T follicular helper cell (primary cell): ENCODE measurements at regions not wholly inside any gene's neighbourhood (a gene's known extent, or its start where the extent isn't known, plus 50 kb on each side); places are given as distances from the start of the nearest gene placed in this dataset.
"Not testable (repeated sequence)": the region's sequence is repeated elsewhere in the genome, so short reads cannot be mapped to it uniquely, and the experiment has no call there.

ENCODE experiments used
- DNase-seq: peaks from one replicate; pipeline ENCODE4 v3.0.0-alpha.2; 2020; ENCODE audit warnings: low read depth

GRCh38 chr17:6893382-6894205 lies 62.1 kb upstream of the TEKT1 start:
- no peak for DNase-seq

- no peak for DNase-seq
These were observed 62.6 kb upstream of the TEKT1 start for GRCh38 chr17:6894206-6894528.

- no peak for DNase-seq
These were observed 69.6 kb upstream of the TEKT1 start for GRCh38 chr17:6901086-6901485.

- DNase-seq: no peak
These were observed 71.9 kb upstream of the TEKT1 start for GRCh38 chr17:6903326-6903900.

DNA sequence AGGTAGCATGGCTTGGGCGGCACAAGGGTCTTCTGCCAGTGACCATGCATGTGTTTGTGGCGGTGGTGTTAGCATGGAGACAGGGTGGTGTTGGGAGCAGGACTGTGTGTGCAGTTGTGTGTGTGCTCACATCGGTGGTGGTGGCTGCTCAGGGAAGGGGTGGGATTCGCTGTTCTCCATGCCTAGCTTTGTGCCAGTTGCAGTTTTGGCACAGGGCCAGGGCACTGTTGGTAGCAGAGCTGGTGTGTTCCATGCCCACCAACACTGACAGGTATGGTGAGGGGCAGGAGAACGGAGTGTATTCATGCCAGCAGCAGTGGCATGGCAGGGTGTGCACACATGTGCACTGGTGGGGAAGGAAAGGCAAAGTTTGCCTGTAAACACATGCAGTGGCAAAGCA lies 77.3 kb upstream of the TEKT1 start:
- no peak for DNase-seq

DNA sequence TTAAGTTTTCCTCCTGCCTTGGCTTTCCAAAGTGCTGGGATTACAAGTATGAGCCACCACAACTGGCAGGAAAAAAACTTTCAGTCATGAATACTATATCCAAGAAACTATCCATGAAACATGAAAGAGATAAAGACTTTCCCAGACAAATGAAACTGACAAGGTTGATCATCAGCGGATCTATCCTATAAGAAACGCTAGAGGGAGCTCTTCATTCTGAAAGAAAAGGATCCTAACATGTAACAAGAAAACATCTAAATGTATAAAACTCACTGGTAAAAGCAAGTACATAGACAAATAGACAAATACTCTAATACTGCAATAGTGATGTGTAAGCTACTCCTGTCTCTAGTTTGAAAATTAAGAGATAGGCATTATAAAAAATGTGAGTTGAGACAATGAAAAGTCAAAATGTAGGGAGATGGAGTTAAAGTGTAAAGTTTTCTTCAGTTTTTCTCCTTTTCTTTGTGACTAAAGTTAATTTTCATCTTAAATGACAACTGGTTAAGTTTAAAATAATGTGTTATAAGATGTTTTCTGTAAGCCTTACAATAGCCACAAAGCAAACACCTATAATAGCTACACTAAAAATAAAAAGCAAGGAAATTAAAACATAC lies 79.6 kb upstream of the TEKT1 start:
- DNase-seq: no peak

- no peak for DNase-seq
These were observed 80.9 kb upstream of the TEKT1 start for GRCh38 chr17:6912110-6913051.

DNA sequence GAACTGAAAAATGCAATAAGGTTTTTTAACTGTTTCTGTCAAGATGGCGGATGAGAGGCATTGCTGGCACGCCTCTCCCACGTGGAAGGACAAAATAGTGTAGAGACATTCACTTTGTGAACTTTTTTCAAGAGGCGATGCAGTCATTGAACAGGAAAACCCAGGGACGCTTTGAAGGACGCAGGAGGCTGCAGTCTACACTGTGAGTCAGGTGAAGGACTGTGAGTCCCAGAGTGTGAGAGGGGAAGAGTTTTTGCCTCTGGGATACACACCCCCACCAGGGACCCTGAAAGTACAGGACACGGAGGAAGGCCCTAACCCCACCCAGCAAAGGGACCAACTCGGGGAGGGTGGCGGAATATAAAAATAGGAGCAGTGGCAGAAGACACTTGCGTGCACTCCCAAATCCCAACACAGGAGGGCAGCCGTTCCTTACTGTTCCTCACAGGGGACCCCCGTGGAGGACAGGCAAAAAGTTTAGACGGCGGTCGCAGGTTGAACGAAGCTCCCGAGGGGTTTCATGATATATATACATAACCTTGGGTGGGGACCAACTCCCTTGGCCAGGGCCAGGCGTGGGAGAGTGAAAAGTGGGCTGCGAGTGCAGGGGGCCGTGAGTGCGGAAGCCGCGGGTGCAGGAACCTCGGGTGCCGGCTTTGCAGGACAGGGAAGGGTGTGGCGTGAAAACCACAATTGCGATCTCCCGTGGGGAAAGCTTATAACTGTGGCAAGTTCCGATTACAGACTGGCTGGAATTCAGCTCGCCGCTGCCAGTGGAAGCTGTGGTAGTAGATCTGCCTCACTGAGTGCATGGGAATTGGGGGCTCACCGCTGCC lies 82.0 kb upstream of the ALOX12 start:
- DNase-seq: peak; percentile 56

GRCh38 chr17:6914711-6915110 lies 81.1 kb upstream of the ALOX12 start:
- DNase-seq: no peak

GRCh38 chr17:6915620-6916019 lies 80.2 kb upstream of the ALOX12 start:
- no peak for DNase-seq

DNA sequence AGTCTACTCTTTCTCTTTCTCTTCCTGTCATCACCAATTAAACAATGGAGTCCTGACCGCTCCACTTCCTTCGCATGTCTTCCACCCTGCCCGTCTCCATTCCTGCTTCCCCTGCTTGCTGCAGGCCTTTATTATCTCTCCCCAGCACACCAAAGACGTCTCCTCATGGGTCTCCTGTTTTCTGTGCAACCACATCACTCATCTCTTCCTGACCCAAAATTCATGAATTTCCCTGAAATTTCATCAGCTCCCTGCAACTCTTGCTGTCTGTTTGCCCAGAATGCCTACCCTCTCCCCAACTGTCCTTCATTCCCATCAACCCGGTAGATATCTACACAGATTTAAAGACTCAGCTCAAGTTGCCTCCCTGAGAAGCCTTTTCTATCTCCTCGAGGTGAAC lies 76.7 kb upstream of the ALOX12 start:
- no peak for DNase-seq

- no peak for DNase-seq
These were observed 72.5 kb upstream of the ALOX12 start for GRCh38 chr17:6923385-6923784.

DNA sequence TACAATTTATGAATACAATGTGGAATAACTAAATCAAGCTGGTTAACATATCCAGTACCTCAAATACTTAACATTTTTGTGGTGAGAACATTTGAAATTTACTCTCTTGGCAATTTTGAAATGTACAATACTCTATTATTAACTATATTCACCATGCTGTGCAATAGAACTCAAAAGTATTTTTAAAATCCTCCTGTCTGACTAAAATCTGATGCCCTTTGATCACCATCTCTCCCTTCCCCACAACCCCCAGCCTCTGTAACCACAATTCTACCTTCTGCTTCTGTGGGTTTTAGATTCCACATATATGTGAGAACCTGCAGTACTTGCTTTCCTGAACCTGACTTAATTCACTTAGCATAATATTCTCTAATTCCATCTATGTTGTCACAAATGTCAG lies 71.6 kb upstream of the ALOX12 start:
- no peak for DNase-seq

GRCh38 chr17:6926667-6927066 lies 69.2 kb upstream of the ALOX12 start:
- no peak for DNase-seq

GRCh38 chr17:6927290-6928126 lies 68.3 kb upstream of the ALOX12 start:
- no peak for DNase-seq

DNA sequence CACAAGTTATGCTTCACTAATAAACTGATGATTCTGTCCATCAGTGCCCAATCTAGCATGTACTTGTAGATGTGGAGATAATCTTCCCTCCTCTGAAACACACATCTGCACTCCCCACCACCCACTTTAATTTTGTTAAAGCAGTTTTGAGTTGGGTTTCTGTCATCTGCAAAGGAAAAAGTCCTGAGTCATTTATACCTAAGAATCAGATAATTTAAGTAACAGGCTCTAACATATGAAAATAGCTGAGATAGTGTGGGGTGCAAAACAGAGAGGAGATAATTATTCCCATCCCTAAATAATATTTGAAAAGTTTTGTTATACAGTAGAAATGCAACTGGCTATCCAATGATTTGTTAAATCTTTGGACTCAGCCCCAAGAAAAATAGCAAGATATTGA lies 67.7 kb upstream of the ALOX12 start:
- no peak for DNase-seq

DNA sequence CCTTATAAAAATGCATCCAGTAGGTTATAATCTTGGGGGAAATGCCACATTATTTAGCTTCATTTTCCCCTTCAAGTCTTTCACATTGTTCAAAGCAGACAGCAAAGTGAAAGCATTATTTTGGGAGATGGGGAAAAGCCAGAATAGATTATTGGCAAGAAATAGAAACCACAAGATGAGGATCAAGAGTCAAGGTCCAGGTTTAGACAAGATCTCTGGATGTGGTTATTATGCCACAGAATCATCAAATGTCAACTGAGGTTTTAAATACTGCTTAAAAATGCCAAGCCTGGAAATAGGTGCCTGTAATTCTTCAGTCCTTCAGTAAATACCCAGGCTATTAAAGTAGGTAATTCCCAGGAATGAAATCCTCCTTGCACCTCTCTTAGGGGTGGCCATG lies 65.1 kb upstream of the ALOX12 start:
- DNase-seq: no peak

GRCh38 chr17:6934544-6934943 lies 61.3 kb upstream of the ALOX12 start:
- not testable (repeated sequence) for DNase-seq

DNA sequence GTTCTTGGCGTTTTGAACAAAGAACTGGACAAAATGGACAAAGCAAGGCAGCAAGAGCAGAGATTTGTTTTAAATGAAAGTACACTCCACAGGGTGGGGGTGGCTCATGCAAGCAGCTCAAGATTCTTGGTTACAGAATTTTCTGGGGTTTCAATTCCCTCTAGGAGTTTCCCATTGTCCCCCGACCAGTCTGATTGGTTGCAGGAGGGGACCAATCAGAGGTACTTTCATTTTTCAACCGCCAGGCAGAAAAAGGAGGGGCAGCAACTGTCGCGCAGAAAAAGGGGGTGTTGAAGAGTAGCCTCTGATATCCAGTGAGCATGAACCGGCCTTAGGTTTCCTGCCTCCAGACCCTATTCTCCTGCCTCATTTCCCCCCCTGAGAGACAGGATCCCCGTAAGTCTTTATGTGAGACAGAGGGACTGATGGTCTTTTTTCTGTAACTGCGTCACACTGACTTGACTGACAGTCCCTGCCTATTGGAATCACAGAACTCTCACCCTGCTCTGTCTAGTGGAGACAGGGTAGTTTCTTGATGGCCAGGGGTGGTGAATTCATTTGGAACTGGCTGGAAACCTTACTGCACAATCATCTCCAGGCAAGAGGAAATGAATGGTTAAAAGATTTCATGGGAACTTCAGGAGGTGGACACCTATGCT lies 59.4 kb upstream of the ALOX12 start:
- DNase-seq: no peak

DNA sequence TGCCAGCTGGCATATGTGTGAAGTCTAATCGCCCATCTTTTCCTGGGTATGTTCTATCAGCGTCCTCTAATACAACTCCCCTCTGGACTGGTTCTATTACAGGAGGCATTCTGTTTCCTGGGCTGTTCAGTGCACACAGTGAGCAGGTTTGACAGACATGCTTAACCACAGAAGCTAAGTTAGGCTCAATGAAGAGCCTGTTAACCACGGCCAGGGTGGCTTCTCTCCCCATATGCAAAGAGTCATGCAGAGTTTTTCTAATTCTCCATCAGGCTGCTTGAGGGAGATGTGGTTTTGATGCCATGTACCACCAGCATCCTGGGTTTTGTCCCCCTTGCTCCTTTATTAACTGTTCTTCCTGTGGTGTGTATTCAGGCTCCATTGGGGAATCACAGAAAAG lies 57.2 kb upstream of the ALOX12 start:
- no peak for DNase-seq
